ENCODE measurements at regions not wholly inside any gene's neighbourhood (a gene's known extent, or its start where the extent isn't known, plus 50 kb on each side); places are given as distances from the start of the nearest gene placed in this dataset.
A peak's percentile ranks its signal among the peaks of the same experiment; 100 is the strongest.

GRCh38 chr17:14871921-14872320, 393.2 kb downstream of the PMP22 start:
- Mint-ChIP-seq H3K27ac (no peak overlapping the region), H3K4me1 (no peaks in the 10 kb centered on the region), H3K4me3 (no peak overlapping the region), H3K27me3 (peaks cover 29% of the 10 kb centered on the region), H3K9me3 (no peaks in the 10 kb centered on the region)
- DNase-seq (no peak), ATAC-seq (no peak)

- H3K9me3 Mint-ChIP-seq = peaks cover 3 to 8% of the 10 kb centered on the region in 2 donors
Observed at GRCh38 chr17:14866266-14866665, 398.9 kb downstream of the PMP22 start.

GRCh38 chr17:14864127-14864526, 401.0 kb downstream of the PMP22 start:
- H3K27ac Mint-ChIP-seq = no peak overlapping the region
- no peak for DNase-seq
- H3K4me1 Mint-ChIP-seq = no peaks in the 10 kb centered on the region
- ATAC-seq = no peak
- peaks cover 3 to 8% of the 10 kb centered on the region in 2 donors for H3K9me3 Mint-ChIP-seq
- H3K4me3 Mint-ChIP-seq = no peak overlapping the region
- H3K27me3 Mint-ChIP-seq = peaks cover 20% of the 10 kb centered on the region

More at GRCh38 chr17:14866266-14866665, 398.9 kb downstream of the PMP22 start:
- Mint-ChIP-seq H3K4me3 (no peak overlapping the region), H3K27ac (no peak overlapping the region), H3K4me1 (no peaks in the 10 kb centered on the region), H3K27me3 (peaks cover 21% of the 10 kb centered on the region)
- ATAC-seq (no peak), DNase-seq (no peak)

GRCh38 chr17:14859542-14859941, 405.6 kb downstream of the PMP22 start:
- peaks cover 0 to 8% of the 10 kb centered on the region in 2 donors for H3K9me3 Mint-ChIP-seq
- DNase-seq = no peak
- H3K27me3 Mint-ChIP-seq = peaks cover 23% of the 10 kb centered on the region
- no peak overlapping the region for H3K4me3 Mint-ChIP-seq
- H3K27ac Mint-ChIP-seq = no peak overlapping the region
- no peak for ATAC-seq
- H3K4me1 Mint-ChIP-seq = no peaks in the 10 kb centered on the region

GRCh38 chr17:14856176-14856575, 408.9 kb downstream of the PMP22 start:
- Mint-ChIP-seq H3K4me3 (no peak overlapping the region), H3K27ac (no peak overlapping the region), H3K4me1 (no peaks in the 10 kb centered on the region), H3K27me3 (peaks cover 13% of the 10 kb centered on the region), H3K9me3 (no peaks in the 10 kb centered on the region)
- ATAC-seq (no peak), DNase-seq (no peak)

- Mint-ChIP-seq H3K27me3 (peaks cover 5% of the 10 kb centered on the region), H3K27ac (no peak overlapping the region), H3K4me3 (no peak overlapping the region), H3K4me1 (no peaks in the 10 kb centered on the region), H3K9me3 (no peaks in the 10 kb centered on the region)
- ATAC-seq (no peak), DNase-seq (no peak)
Observed at GRCh38 chr17:14854691-14855090, 410.4 kb downstream of the PMP22 start.

- ATAC-seq = no peak
- Mint-ChIP-seq H3K27ac (no peak overlapping the region), H3K9me3 (no peaks in the 10 kb centered on the region), H3K27me3 (peaks cover 18% of the 10 kb centered on the region), H3K4me1 (no peaks in the 10 kb centered on the region), H3K4me3 (no peak overlapping the region)
- no peak for DNase-seq
Observed at GRCh38 chr17:14845591-14846281, 419.4 kb downstream of the PMP22 start.

GRCh38 chr17:14843086-14843795, 421.9 kb downstream of the PMP22 start:
- no peak for DNase-seq

GRCh38 chr17:14840616-14841231, 424.4 kb downstream of the PMP22 start:
- no peak for DNase-seq
- Mint-ChIP-seq H3K4me1 (no peaks in the 10 kb centered on the region), H3K4me3 (no peak overlapping the region), H3K27me3 (peaks cover 19% of the 10 kb centered on the region), H3K9me3 (no peaks in the 10 kb centered on the region), H3K27ac (no peak overlapping the region)
- ATAC-seq = no peak

More at GRCh38 chr17:14843086-14843795, 421.9 kb downstream of the PMP22 start:
- Mint-ChIP-seq H3K9me3 (no peaks in the 10 kb centered on the region), H3K27me3 (peaks cover 22% of the 10 kb centered on the region), H3K4me1 (no peaks in the 10 kb centered on the region), H3K27ac (no peak overlapping the region), H3K4me3 (no peak overlapping the region)
- ATAC-seq = no peak

GRCh38 chr17:14838567-14838966, 426.6 kb downstream of the PMP22 start:
- DNase-seq (no peak), ATAC-seq (no peak)
- Mint-ChIP-seq H3K9me3 (no peaks in the 10 kb centered on the region), H3K4me3 (no peak overlapping the region), H3K4me1 (peaks cover 1% of the 10 kb centered on the region), H3K27ac (peak overlapping the region; percentile 20 to 89), H3K27me3 (peaks cover 8% of the 10 kb centered on the region)

- no peaks in the 10 kb centered on the region for H3K9me3 Mint-ChIP-seq
- ATAC-seq = peak; percentile 74
- peaks cover 11% of the 10 kb centered on the region for H3K4me1 Mint-ChIP-seq
- DNase-seq = no peak
- no peak overlapping the region for H3K4me3 Mint-ChIP-seq
- no peak overlapping the region for H3K27ac Mint-ChIP-seq
- H3K27me3 Mint-ChIP-seq = peaks cover 1% of the 10 kb centered on the region
Observed at GRCh38 chr17:14833201-14833785, 431.8 kb downstream of the PMP22 start.

- Mint-ChIP-seq H3K4me3 (no peak overlapping the region), H3K4me1 (peaks cover 11% of the 10 kb centered on the region), H3K27ac (no peak overlapping the region), H3K9me3 (no peaks in the 10 kb centered on the region), H3K27me3 (no peaks in the 10 kb centered on the region)
- DNase-seq (no peak), ATAC-seq (no peak)
Observed at GRCh38 chr17:14831491-14831890, 433.6 kb downstream of the PMP22 start.

GRCh38 chr17:14827396-14827919, 437.7 kb downstream of the PMP22 start:
- DNase-seq (no peak), ATAC-seq (no peak)
- no peak overlapping the region for H3K4me3 Mint-ChIP-seq
- peaks cover 6 to 16% of the 10 kb centered on the region in 2 donors for H3K9me3 Mint-ChIP-seq
- no peaks in the 10 kb centered on the region for H3K27me3 Mint-ChIP-seq
- H3K27ac Mint-ChIP-seq = peak overlapping the region in 1 of 2 donors; percentile 5
- no peaks in the 10 kb centered on the region for H3K4me1 Mint-ChIP-seq

GRCh38 chr17:14826358-14826757, 438.8 kb downstream of the PMP22 start:
- Mint-ChIP-seq H3K9me3 (peaks cover 6 to 16% of the 10 kb centered on the region in 2 donors), H3K4me3 (no peak overlapping the region), H3K4me1 (no peaks in the 10 kb centered on the region), H3K27ac (no peak overlapping the region), H3K27me3 (no peaks in the 10 kb centered on the region)
- ATAC-seq (no peak), DNase-seq (no peak)

- Mint-ChIP-seq H3K9me3 (no peaks in the 10 kb centered on the region), H3K4me1 (peaks cover 11% of the 10 kb centered on the region), H3K4me3 (no peak overlapping the region), H3K27ac (no peak overlapping the region), H3K27me3 (peaks cover 14% of the 10 kb centered on the region)
- DNase-seq = no peak
- no peak for ATAC-seq
Observed at GRCh38 chr17:14818469-14818868, 446.7 kb downstream of the PMP22 start.

Measured in stimulated activated naive CD8-positive, alpha-beta T cell treated with anti-CD3 and anti-CD28 coated beads, Interleukin-15, amount 100 ng/mL, for 72 hours (primary cell).